Adrenal gland (tissue), 5 donors: ENCODE measurements at regions not wholly inside any gene's neighbourhood (a gene's known extent, or its start where the extent isn't known, plus 50 kb on each side); places are given as distances from the start of the nearest gene placed in this dataset.

ENCODE experiments used
- POLR2A ChIP-seq, 2 donors: fragments of 450-650 bp; IDR thresholded peaks; one replicate each; pipeline ENCODE4 v1.6.1; 2017; ENCODE audit warnings: antibody characterized with exemption in 2 of 2, mild to moderate bottlenecking in 2 of 2, moderate library complexity in 1 of 2
- TF ChIP-seq, protein P1 (sequence below), 6 experiments: fragments of 450-650 bp in 4 of 6; fragments of 200-600 bp in 2 of 6; sonication (generic) in 1 of 6; IDR thresholded peaks; 1 replicate in 5 of 6; 2 replicates in 1 of 6; pipeline versions ENCODE4 v1.5.1 to v1.8.0; 2016 to 2021; ENCODE audit warnings: antibody characterized with exemption in 6 of 6, mild to moderate bottlenecking in 2 of 6, moderate library complexity in 1 of 6
- donor health status: DM: no; HTN: no; CAD: no.

DNA sequence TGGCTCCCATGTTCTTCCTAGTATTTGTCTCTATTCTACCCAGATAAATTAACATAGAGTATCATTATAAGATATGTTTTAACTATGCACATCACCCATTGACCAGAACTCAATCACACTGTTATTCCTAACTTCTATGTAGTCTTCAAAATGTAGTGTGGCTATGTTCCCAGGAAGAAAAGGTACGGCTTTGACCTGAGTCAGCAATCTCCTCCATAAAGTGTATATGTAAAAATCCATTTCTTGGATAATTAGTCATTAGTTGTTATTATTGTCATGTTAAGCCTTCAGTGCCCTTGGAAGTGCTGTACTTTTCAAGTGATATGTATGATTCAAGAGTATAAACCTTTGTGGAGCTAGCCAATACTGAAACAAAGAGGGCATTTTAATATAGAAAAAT, 444.0 kb upstream of the ZWINT start:
- TF ChIP-seq POLR2A (IDR thresholded peaks at IDR 0.05) = no peak
- TF ChIP-seq, protein P1, sequence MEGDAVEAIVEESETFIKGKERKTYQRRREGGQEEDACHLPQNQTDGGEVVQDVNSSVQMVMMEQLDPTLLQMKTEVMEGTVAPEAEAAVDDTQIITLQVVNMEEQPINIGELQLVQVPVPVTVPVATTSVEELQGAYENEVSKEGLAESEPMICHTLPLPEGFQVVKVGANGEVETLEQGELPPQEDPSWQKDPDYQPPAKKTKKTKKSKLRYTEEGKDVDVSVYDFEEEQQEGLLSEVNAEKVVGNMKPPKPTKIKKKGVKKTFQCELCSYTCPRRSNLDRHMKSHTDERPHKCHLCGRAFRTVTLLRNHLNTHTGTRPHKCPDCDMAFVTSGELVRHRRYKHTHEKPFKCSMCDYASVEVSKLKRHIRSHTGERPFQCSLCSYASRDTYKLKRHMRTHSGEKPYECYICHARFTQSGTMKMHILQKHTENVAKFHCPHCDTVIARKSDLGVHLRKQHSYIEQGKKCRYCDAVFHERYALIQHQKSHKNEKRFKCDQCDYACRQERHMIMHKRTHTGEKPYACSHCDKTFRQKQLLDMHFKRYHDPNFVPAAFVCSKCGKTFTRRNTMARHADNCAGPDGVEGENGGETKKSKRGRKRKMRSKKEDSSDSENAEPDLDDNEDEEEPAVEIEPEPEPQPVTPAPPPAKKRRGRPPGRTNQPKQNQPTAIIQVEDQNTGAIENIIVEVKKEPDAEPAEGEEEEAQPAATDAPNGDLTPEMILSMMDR (IDR thresholded peaks at IDR 0.05) = no peak
